ENCODE measurements at regions not wholly inside any gene's neighbourhood (a gene's known extent, or its start where the extent isn't known, plus 50 kb on each side); places are given as distances from the start of the nearest gene placed in this dataset.
"Not testable (repeated sequence)": the region's sequence is repeated elsewhere in the genome, so short reads cannot be mapped to it uniquely, and the experiment has no call there.

GRCh38 chr12:56872366-56872765, 61.8 kb downstream of the SDR9C7 start:
- DNase-seq = no peak

- no peak for DNase-seq
Observed at GRCh38 chr12:56867216-56867615, 67.0 kb downstream of the SDR9C7 start.

GRCh38 chr12:56866493-56866892, 67.7 kb downstream of the SDR9C7 start:
- DNase-seq = no peak

GRCh38 chr12:56864318-56864717, 69.9 kb downstream of the SDR9C7 start:
- DNase-seq = no peak

- DNase-seq = no peak
Observed at GRCh38 chr12:56863789-56864188, 70.4 kb downstream of the SDR9C7 start.

- DNase-seq = no peak
Observed at GRCh38 chr12:56862264-56862663, 71.9 kb downstream of the SDR9C7 start.

- DNase-seq = not testable (repeated sequence)
Observed at GRCh38 chr12:56853392-56853978, 80.7 kb downstream of the SDR9C7 start.

GRCh38 chr12:56851462-56851861, 82.7 kb downstream of the SDR9C7 start:
- no peak for DNase-seq

GRCh38 chr12:56840922-56841321, 77.8 kb downstream of the HSD17B6 start:
- DNase-seq = no peak

GRCh38 chr12:56839915-56840325, 76.8 kb downstream of the HSD17B6 start:
- DNase-seq = peak; percentile 35

GRCh38 chr12:56839489-56839848, 76.3 kb downstream of the HSD17B6 start:
- DNase-seq = no peak

GRCh38 chr12:56838621-56839488, 75.7 kb downstream of the HSD17B6 start:
- no peak for DNase-seq
